HEK293 (cell line): ENCODE measurements at regions not wholly inside any gene's neighbourhood (a gene's known extent, or its start where the extent isn't known, plus 50 kb on each side); places are given as distances from the start of the nearest gene placed in this dataset.
"Not testable (repeated sequence)": the region's sequence is repeated elsewhere in the genome, so short reads cannot be mapped to it uniquely, and the experiment has no call there.

ENCODE experiments used
- IKZF3 ChIP-seq: fragments of 450-650 bp; IDR thresholded peaks from 2 replicates; pipeline ENCODE4 v1.5.0; 2018; ENCODE audit warnings: missing biosample characterization, mild to moderate bottlenecking, missing genetic modification characterization, moderate library complexity
- KLF1 ChIP-seq: fragments of 450-650 bp; formaldehyde crosslinking; IDR thresholded peaks from 2 replicates; pipeline ENCODE4 v1.5.1; 2016; ENCODE audit warnings: missing biosample characterization, missing genetic modification characterization
- ZBTB1 ChIP-seq: fragments of 450-650 bp; formaldehyde crosslinking; IDR thresholded peaks from 2 replicates; pipeline ENCODE4 v1.5.1; 2016; ENCODE audit warnings: missing biosample characterization, missing genetic modification characterization
- ZBTB21 ChIP-seq: fragments of 450-650 bp; formaldehyde crosslinking; IDR thresholded peaks from 2 replicates; pipeline ENCODE4 v1.5.1; 2017; ENCODE audit warnings: missing biosample characterization, missing genetic modification characterization
- ZNF184 ChIP-seq: fragments of 450-650 bp; IDR thresholded peaks from 2 replicates; pipeline ENCODE4 v1.5.1; 2018; ENCODE audit warnings: missing biosample characterization, mild to moderate bottlenecking, missing genetic modification characterization
- ZNF274 ChIP-seq, 2 experiments: fragments of 200-500 bp in 1 of 2; fragments of 450-650 bp in 1 of 2; sonication (Bioruptor generic) in 1 of 2; formaldehyde crosslinking in 1 of 2; IDR thresholded peaks; 2 replicates each; pipeline versions ENCODE4 v1.5.1 to v1.6.1; 2014 to 2016; ENCODE audit warnings: borderline replicate concordance in 1 of 2, inconsistent platforms in 1 of 2, low read length in 1 of 2, missing biosample characterization in 1 of 2, missing genetic modification characterization in 1 of 2
- ZNF354C ChIP-seq: fragments of 450-650 bp; formaldehyde crosslinking; IDR thresholded peaks from 2 replicates; pipeline ENCODE4 v1.5.1; 2016; ENCODE audit warnings: missing biosample characterization, missing genetic modification characterization, low read depth, borderline replicate concordance
- TF ChIP-seq, protein P1 (sequence below): fragments of 450-650 bp; formaldehyde crosslinking; IDR thresholded peaks from 2 replicates; pipeline ENCODE4 v1.5.1; 2016; ENCODE audit warnings: missing biosample characterization, missing genetic modification characterization
- TF ChIP-seq, protein P2 (sequence below): fragments of 450-650 bp; formaldehyde crosslinking; IDR thresholded peaks from 2 replicates; pipeline ENCODE4 v1.5.1; 2016; ENCODE audit warnings: missing biosample characterization, missing genetic modification characterization
- TF ChIP-seq, protein P3 (sequence below): fragments of 450-650 bp; formaldehyde crosslinking; IDR thresholded peaks from 2 replicates; pipeline ENCODE4; 2016; ENCODE audit warnings: missing biosample characterization, missing genetic modification characterization
- TF ChIP-seq, protein P4 (sequence below): fragments of 450-650 bp; formaldehyde crosslinking; IDR thresholded peaks from 2 replicates; pipeline ENCODE4 v1.5.1; 2016; ENCODE audit warnings: missing biosample characterization, missing genetic modification characterization
- TF ChIP-seq, protein P5 (sequence below): fragments of 450-650 bp; formaldehyde crosslinking; IDR thresholded peaks from 2 replicates; pipeline ENCODE4 v1.5.1; 2016; ENCODE audit warnings: missing biosample characterization, missing genetic modification characterization

DNA sequence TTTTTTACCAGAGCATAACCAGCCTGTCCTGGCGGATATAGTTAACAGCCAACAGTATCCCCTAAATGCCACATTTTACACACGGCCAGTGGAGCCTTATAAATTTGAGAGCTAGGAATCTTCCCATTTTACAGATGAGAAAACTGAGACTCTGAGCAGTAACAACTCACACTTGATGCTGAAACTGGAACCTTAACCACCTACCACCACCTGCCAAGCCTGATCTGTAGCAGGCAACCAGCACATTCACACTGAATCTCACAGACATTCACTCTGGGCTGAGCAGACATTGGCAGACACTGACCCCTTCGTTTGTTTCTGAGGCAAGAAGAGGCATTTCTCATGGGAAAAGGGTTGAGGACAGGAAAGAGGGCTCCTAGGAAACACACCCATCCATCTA lies 178.2 kb downstream of the BCL2L11 start:
- TF ChIP-seq, protein P1, sequence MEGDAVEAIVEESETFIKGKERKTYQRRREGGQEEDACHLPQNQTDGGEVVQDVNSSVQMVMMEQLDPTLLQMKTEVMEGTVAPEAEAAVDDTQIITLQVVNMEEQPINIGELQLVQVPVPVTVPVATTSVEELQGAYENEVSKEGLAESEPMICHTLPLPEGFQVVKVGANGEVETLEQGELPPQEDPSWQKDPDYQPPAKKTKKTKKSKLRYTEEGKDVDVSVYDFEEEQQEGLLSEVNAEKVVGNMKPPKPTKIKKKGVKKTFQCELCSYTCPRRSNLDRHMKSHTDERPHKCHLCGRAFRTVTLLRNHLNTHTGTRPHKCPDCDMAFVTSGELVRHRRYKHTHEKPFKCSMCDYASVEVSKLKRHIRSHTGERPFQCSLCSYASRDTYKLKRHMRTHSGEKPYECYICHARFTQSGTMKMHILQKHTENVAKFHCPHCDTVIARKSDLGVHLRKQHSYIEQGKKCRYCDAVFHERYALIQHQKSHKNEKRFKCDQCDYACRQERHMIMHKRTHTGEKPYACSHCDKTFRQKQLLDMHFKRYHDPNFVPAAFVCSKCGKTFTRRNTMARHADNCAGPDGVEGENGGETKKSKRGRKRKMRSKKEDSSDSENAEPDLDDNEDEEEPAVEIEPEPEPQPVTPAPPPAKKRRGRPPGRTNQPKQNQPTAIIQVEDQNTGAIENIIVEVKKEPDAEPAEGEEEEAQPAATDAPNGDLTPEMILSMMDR (tag by site-specific recombination) = not testable (repeated sequence)
- not testable (repeated sequence) for TF ChIP-seq KLF1 (tag by site-specific recombination); ZBTB21 (tag by site-specific recombination); IKZF3 (tag by site-specific recombination); ZNF184; ZNF274 (IDR thresholded peaks at IDR 0.05; ENCODE audit: low read length); ZNF274 (tag by site-specific recombination; IDR thresholded peaks at IDR 0.05; ENCODE audit: borderline replicate concordance); ZBTB1 (tag by site-specific recombination); ZNF354C (tag by site-specific recombination)
- TF ChIP-seq, protein P2, sequence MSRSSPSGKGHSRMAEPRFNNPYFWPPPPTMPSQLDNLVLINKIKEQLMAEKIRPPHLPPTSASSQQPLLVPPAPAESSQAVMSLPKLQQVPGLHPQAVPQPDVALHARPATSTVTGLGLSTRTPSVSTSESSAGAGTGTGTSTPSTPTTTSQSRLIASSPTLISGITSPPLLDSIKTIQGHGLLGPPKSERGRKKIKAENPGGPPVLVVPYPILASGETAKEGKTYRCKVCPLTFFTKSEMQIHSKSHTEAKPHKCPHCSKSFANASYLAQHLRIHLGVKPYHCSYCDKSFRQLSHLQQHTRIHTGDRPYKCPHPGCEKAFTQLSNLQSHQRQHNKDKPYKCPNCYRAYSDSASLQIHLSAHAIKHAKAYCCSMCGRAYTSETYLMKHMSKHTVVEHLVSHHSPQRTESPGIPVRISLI (tag by site-specific recombination) = not testable (repeated sequence)
- TF ChIP-seq, protein P3, sequence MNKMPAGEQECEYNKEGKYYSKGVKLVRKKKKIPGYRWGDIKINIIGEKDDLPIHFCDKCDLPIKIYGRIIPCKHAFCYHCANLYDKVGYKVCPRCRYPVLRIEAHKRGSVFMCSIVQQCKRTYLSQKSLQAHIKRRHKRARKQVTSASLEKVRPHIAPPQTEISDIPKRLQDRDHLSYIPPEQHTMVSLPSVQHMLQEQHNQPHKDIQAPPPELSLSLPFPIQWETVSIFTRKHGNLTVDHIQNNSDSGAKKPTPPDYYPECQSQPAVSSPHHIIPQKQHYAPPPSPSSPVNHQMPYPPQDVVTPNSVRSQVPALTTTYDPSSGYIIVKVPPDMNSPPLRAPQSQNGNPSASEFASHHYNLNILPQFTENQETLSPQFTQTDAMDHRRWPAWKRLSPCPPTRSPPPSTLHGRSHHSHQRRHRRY = not testable (repeated sequence)
- TF ChIP-seq, protein P4, sequence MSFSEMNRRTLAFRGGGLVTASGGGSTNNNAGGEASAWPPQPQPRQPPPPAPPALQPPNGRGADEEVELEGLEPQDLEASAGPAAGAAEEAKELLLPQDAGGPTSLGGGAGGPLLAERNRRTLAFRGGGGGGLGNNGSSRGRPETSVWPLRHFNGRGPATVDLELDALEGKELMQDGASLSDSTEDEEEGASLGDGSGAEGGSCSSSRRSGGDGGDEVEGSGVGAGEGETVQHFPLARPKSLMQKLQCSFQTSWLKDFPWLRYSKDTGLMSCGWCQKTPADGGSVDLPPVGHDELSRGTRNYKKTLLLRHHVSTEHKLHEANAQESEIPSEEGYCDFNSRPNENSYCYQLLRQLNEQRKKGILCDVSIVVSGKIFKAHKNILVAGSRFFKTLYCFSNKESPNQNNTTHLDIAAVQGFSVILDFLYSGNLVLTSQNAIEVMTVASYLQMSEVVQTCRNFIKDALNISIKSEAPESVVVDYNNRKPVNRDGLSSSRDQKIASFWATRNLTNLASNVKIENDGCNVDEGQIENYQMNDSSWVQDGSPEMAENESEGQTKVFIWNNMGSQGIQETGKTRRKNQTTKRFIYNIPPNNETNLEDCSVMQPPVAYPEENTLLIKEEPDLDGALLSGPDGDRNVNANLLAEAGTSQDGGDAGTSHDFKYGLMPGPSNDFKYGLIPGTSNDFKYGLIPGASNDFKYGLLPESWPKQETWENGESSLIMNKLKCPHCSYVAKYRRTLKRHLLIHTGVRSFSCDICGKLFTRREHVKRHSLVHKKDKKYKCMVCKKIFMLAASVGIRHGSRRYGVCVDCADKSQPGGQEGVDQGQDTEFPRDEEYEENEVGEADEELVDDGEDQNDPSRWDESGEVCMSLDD (tag by site-specific recombination) = not testable (repeated sequence)
- TF ChIP-seq, protein P5, sequence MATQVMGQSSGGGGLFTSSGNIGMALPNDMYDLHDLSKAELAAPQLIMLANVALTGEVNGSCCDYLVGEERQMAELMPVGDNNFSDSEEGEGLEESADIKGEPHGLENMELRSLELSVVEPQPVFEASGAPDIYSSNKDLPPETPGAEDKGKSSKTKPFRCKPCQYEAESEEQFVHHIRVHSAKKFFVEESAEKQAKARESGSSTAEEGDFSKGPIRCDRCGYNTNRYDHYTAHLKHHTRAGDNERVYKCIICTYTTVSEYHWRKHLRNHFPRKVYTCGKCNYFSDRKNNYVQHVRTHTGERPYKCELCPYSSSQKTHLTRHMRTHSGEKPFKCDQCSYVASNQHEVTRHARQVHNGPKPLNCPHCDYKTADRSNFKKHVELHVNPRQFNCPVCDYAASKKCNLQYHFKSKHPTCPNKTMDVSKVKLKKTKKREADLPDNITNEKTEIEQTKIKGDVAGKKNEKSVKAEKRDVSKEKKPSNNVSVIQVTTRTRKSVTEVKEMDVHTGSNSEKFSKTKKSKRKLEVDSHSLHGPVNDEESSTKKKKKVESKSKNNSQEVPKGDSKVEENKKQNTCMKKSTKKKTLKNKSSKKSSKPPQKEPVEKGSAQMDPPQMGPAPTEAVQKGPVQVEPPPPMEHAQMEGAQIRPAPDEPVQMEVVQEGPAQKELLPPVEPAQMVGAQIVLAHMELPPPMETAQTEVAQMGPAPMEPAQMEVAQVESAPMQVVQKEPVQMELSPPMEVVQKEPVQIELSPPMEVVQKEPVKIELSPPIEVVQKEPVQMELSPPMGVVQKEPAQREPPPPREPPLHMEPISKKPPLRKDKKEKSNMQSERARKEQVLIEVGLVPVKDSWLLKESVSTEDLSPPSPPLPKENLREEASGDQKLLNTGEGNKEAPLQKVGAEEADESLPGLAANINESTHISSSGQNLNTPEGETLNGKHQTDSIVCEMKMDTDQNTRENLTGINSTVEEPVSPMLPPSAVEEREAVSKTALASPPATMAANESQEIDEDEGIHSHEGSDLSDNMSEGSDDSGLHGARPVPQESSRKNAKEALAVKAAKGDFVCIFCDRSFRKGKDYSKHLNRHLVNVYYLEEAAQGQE (tag by site-specific recombination) = not testable (repeated sequence)
